Transverse colon (tissue), 4 donors: ENCODE measurements at regions not wholly inside any gene's neighbourhood (a gene's known extent, or its start where the extent isn't known, plus 50 kb on each side); places are given as distances from the start of the nearest gene placed in this dataset.

ENCODE experiments used
- DNase-seq: peaks from one replicate; pipeline ENCODE4 v3.0.0-alpha.2; 2019
- H3K27ac ChIP-seq, 4 donors: fragments of 200-600 bp; sonication (generic); 2 replicates each; pipeline ENCODE4 v1.5.1; 2016 to 2018; ENCODE audit warnings: inconsistent platforms in 4 of 4
- H3K27me3 ChIP-seq: fragments of 200-600 bp; sonication (generic); 2 replicates; pipeline ENCODE4 v1.5.1; 2017; ENCODE audit warnings: inconsistent platforms
- H3K36me3 ChIP-seq, 4 donors: fragments of 200-600 bp; sonication (generic); 2 replicates each; pipeline ENCODE4 v1.5.1; 2017 to 2019; ENCODE audit warnings: inconsistent platforms in 4 of 4
- H3K4me1 ChIP-seq, 4 donors: fragments of 200-600 bp; sonication (generic); 2 replicates each; pipeline ENCODE4 v1.5.1; 2017 to 2020; ENCODE audit warnings: inconsistent platforms in 4 of 4
- H3K4me3 ChIP-seq, 4 donors: fragments of 200-600 bp; sonication (generic); 1 replicate in 1 of 4; 2 replicates in 3 of 4; pipeline versions ENCODE4 v1.5.1 to v1.6.1; 2017 to 2019; ENCODE audit warnings: inconsistent platforms in 4 of 4
- H3K9me3 ChIP-seq, 2 donors: fragments of 200-600 bp; sonication (generic); 2 replicates each; pipeline ENCODE4 v1.5.1; 2017 to 2019; ENCODE audit warnings: inconsistent platforms in 2 of 2
- CTCF ChIP-seq, 5 experiments: fragments of 200-600 bp in 3 of 5; fragments of 450-650 bp in 2 of 5; sonication (generic) in 3 of 5; IDR thresholded peaks; 1 replicate in 2 of 5; 2 replicates in 3 of 5; pipeline ENCODE4 v1.5.1; 2016 to 2017; ENCODE audit warnings: antibody characterized with exemption in 5 of 5, inconsistent platforms in 3 of 5, mild to moderate bottlenecking in 2 of 5, moderate library complexity in 1 of 5
- EP300 ChIP-seq: sonication (generic); formaldehyde crosslinking; IDR thresholded peaks from one replicate; pipeline ENCODE4 v1.6.1; 2017; ENCODE audit warnings: antibody characterized with exemption, low read depth
- POLR2A ChIP-seq: fragments of 450-650 bp; IDR thresholded peaks from one replicate; pipeline ENCODE4 v1.6.1; 2016; ENCODE audit warnings: antibody characterized with exemption, mild to moderate bottlenecking, moderate library complexity
- POLR2AphosphoS5 ChIP-seq, 3 donors: sonication (generic); formaldehyde crosslinking; IDR thresholded peaks; one replicate each; pipeline ENCODE4 v1.6.1; 2016; ENCODE audit warnings: antibody characterized with exemption in 3 of 3
- WGBS, 2 donors: methylation state at CpG; one replicate each; pipeline ENCODE4 v1.1.5; 2018; ENCODE audit warnings: low coverage in 1 of 2; 5-methylcytosine and 5-hydroxymethylcytosine counted together
- in situ Hi-C, 4 donors: fragments of 200-750 bp; cut with MboI; loops; one replicate each; pipeline versions ENCODE4 v1.15.0 to v1.15.1; 2017; ENCODE audit warnings: low sequenced_read_pairs in 3 of 4, low pct_ligation_motif_present in 1 of 4, low pct_unique_long_range_greater_than_20kb in 1 of 4
- intact Hi-C: fragments of 100-400 bp; cut with DNase I; formaldehyde crosslinking; loops from one replicate; pipeline ENCODE4 v1.15.1; 2023; ENCODE audit warnings: low total_unique reads

GRCh38 chr5:156256642-156257041, 70.3 kb upstream of the SGCD start:
- Histone ChIP-seq H3K27me3 (no peaks in the 10 kb centered on the region), H3K4me1 (no peaks in the 10 kb centered on the region), H3K27ac (no peak overlapping the region), H3K4me3 (no peak overlapping the region), H3K36me3 (no peaks in the 10 kb centered on the region), H3K9me3 (no peaks in the 10 kb centered on the region)
- WGBS, 2 donors = 71 to 85% methylated on average over 3 of the region's 3 CpGs
- no peak for DNase-seq
- in situ Hi-C loops (no loop called here), intact Hi-C loops (no loop called here)
- no peak for TF ChIP-seq POLR2A
- TF ChIP-seq CTCF (IDR thresholded peaks at IDR 0.05) = no peak
- no peak for TF ChIP-seq EP300
- TF ChIP-seq POLR2AphosphoS5 (IDR thresholded peaks at IDR 0.05) = no peak

- no peak overlapping the region for H3K4me3 ChIP-seq
- no peak overlapping the region for H3K27ac ChIP-seq
- TF ChIP-seq POLR2A (no peak), POLR2AphosphoS5 (IDR thresholded peaks at IDR 0.05) (no peak), CTCF (IDR thresholded peaks at IDR 0.05) (no peak), EP300 (no peak)
- H3K27me3 ChIP-seq = no peaks in the 10 kb centered on the region
- intact Hi-C loops = no loop called here
- H3K9me3 ChIP-seq = no peaks in the 10 kb centered on the region
- in situ Hi-C loops = no loop called here
- WGBS, 2 donors = 47 to 62% methylated on average over 2 of the region's 2 CpGs
- H3K36me3 ChIP-seq = no peaks in the 10 kb centered on the region
- no peaks in the 10 kb centered on the region for H3K4me1 ChIP-seq
- DNase-seq = no peak
Measured at GRCh38 chr5:156258934-156259333, 68.0 kb upstream of the SGCD start.

- H3K9me3 ChIP-seq = no peaks in the 10 kb centered on the region
- in situ Hi-C loops (no loop called here), intact Hi-C loops (no loop called here)
- H3K4me3 ChIP-seq = no peak overlapping the region
- no peak overlapping the region for H3K27ac ChIP-seq
- no peak for DNase-seq
- 48 to 53% methylated on average over 4 to 5 of the region's 5 CpGs for WGBS, 2 donors
- no peaks in the 10 kb centered on the region for H3K36me3 ChIP-seq
- TF ChIP-seq POLR2A = no peak
- TF ChIP-seq EP300 = no peak
- no peak for TF ChIP-seq POLR2AphosphoS5 (IDR thresholded peaks at IDR 0.05)
- no peak for TF ChIP-seq CTCF (IDR thresholded peaks at IDR 0.05)
- no peaks in the 10 kb centered on the region for H3K4me1 ChIP-seq
- H3K27me3 ChIP-seq = no peaks in the 10 kb centered on the region
Measured at GRCh38 chr5:156259618-156260017, 67.3 kb upstream of the SGCD start.

DNA sequence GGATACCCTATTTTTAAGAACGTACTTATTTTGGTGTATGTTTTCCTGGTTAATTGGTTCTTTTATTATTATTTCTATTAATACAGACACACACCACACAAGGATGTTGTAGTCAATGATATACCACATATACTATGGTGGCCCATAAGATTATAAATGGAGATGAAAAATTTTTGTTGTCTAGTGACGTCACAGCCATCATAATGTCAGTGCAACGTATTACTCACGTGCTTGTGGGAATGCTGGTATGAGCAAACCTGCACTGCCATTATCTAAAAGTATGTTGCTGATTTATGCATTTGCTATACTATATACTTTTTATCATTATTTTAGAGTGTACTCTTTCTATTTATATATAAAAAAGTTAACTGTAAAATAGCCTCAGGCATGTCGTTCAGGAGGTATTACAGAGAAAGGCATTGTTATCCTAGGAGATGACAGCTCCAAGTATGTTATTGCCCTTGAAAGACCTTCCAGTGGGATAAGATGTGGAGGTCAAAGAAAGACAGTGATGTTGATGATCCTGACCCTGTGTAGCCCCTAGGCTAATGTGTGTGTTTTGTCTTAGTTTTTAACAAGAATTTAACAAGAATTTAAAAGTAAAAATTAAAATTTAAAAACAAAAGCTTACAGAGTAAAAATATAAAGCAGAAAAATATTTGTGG, 65.6 kb upstream of the SGCD start:
- H3K4me3 ChIP-seq = no peak overlapping the region
- H3K4me1 ChIP-seq = no peaks in the 10 kb centered on the region
- H3K27ac ChIP-seq = no peak overlapping the region
- WGBS, 2 donors = 80 to 90% methylated on average over 5 of the region's 5 CpGs
- H3K9me3 ChIP-seq = no peaks in the 10 kb centered on the region
- in situ Hi-C loops = no loop called here
- H3K27me3 ChIP-seq = no peaks in the 10 kb centered on the region
- intact Hi-C loops = no loop called here
- DNase-seq = no peak
- no peaks in the 10 kb centered on the region for H3K36me3 ChIP-seq
- TF ChIP-seq CTCF (IDR thresholded peaks at IDR 0.05) (no peak), POLR2A (no peak), POLR2AphosphoS5 (IDR thresholded peaks at IDR 0.05) (no peak), EP300 (no peak)
